ENCODE measurements at regions not wholly inside any gene's neighbourhood (a gene's known extent, or its start where the extent isn't known, plus 50 kb on each side); places are given as distances from the start of the nearest gene placed in this dataset.

- DNase-seq = no peak
These were observed 202.1 kb upstream of the EPHA7 start for GRCh38 chr6:93621442-93621841.

- no peak for DNase-seq
These were observed 185.6 kb upstream of the EPHA7 start for GRCh38 chr6:93604951-93605350.

GRCh38 chr6:93592417-93592816 lies 173.1 kb upstream of the EPHA7 start:
- DNase-seq = no peak

- no peak for DNase-seq
These were observed 166.9 kb upstream of the EPHA7 start for GRCh38 chr6:93586306-93586705.

- DNase-seq = no peak
These were observed 164.9 kb upstream of the EPHA7 start for GRCh38 chr6:93584300-93584699.

- no peak for DNase-seq
These were observed 162.0 kb upstream of the EPHA7 start for GRCh38 chr6:93581371-93581770.

GRCh38 chr6:93580446-93580845 lies 161.1 kb upstream of the EPHA7 start:
- DNase-seq = no peak

- no peak for DNase-seq
These were observed 156.3 kb upstream of the EPHA7 start for GRCh38 chr6:93575495-93576267.

- DNase-seq = no peak
These were observed 154.9 kb upstream of the EPHA7 start for GRCh38 chr6:93574299-93574698.

- DNase-seq = no peak
These were observed 152.0 kb upstream of the EPHA7 start for GRCh38 chr6:93571346-93571745.

- DNase-seq = no peak
These were observed 148.8 kb upstream of the EPHA7 start for GRCh38 chr6:93568169-93568568.

- DNase-seq = no peak
These were observed 147.8 kb upstream of the EPHA7 start for GRCh38 chr6:93567164-93567563.

GRCh38 chr6:93566285-93566684 lies 146.9 kb upstream of the EPHA7 start:
- DNase-seq = no peak

- no peak for DNase-seq
These were observed 143.2 kb upstream of the EPHA7 start for GRCh38 chr6:93562582-93562981.

GRCh38 chr6:93555292-93555691 lies 135.9 kb upstream of the EPHA7 start:
- no peak for DNase-seq

- DNase-seq = no peak
These were observed 134.7 kb upstream of the EPHA7 start for GRCh38 chr6:93554018-93554417.

GRCh38 chr6:93550551-93551276 lies 131.4 kb upstream of the EPHA7 start:
- DNase-seq = no peak

GRCh38 chr6:93549868-93550267 lies 130.5 kb upstream of the EPHA7 start:
- DNase-seq = no peak

- DNase-seq = no peak
These were observed 105.5 kb upstream of the EPHA7 start for GRCh38 chr6:93524671-93525451.

GRCh38 chr6:93523365-93523764 lies 104.0 kb upstream of the EPHA7 start:
- DNase-seq = no peak

GRCh38 chr6:93516441-93516840 lies 97.1 kb upstream of the EPHA7 start:
- no peak for DNase-seq

GRCh38 chr6:93515736-93516135 lies 96.4 kb upstream of the EPHA7 start:
- DNase-seq = no peak

GRCh38 chr6:93498713-93499112 lies 79.4 kb upstream of the EPHA7 start:
- no peak for DNase-seq

- DNase-seq = no peak
These were observed 77.2 kb upstream of the EPHA7 start for GRCh38 chr6:93496548-93496947.
